GM23248 (cell line): ENCODE measurements at regions not wholly inside any gene's neighbourhood (a gene's known extent, or its start where the extent isn't known, plus 50 kb on each side); places are given as distances from the start of the nearest gene placed in this dataset.
"Not testable (repeated sequence)": the region's sequence is repeated elsewhere in the genome, so short reads cannot be mapped to it uniquely, and the experiment has no call there.

ENCODE experiments used
- DNase-seq: peaks from one replicate; pipeline ENCODE4 v3.0.0-alpha.2; 2015
- H2AFZ ChIP-seq: fragments of 200-600 bp; sonication (generic); 2 replicates; pipeline ENCODE4 v1.6.1; 2016; ENCODE audit warnings: antibody characterized with exemption
- H3F3A ChIP-seq: fragments of 200-600 bp; sonication (generic); 2 replicates; pipeline ENCODE4 v1.6.1; 2016; ENCODE audit warnings: mild to moderate bottlenecking, antibody characterized with exemption, mixed run types; ENCODE audit not compliant: insufficient read depth
- H3K27ac ChIP-seq: fragments of 200-600 bp; sonication (generic); 2 replicates; pipeline ENCODE4 v1.5.1; 2016; ENCODE audit warnings: mild to moderate bottlenecking
- H3K27me3 ChIP-seq: fragments of 200-600 bp; sonication (generic); replicated peaks from 2 replicates; pipeline ENCODE4 v1.6.1; 2016; ENCODE audit warnings: mild to moderate bottlenecking; ENCODE audit not compliant: insufficient read depth
- H3K36me3 ChIP-seq: fragments of 200-600 bp; sonication (generic); 2 replicates; pipeline ENCODE4 v1.6.1; 2016; ENCODE audit warnings: low read depth, mild to moderate bottlenecking
- H3K4me1 ChIP-seq: fragments of 200-600 bp; sonication (generic); 2 replicates; pipeline ENCODE4 v1.6.1; 2016; ENCODE audit warnings: mild to moderate bottlenecking; ENCODE audit not compliant: insufficient read depth
- H3K4me2 ChIP-seq: fragments of 200-600 bp; sonication (generic); one replicate; pipeline ENCODE4 v1.6.1; 2016; ENCODE audit warnings: mild to moderate bottlenecking; ENCODE audit not compliant: unreplicated experiment
- H3K4me3 ChIP-seq: fragments of 200-600 bp; sonication (generic); 2 replicates; pipeline ENCODE4 v1.5.1; 2016; ENCODE audit warnings: mild to moderate bottlenecking
- H3K79me2 ChIP-seq: fragments of 200-600 bp; sonication (generic); 2 replicates; pipeline ENCODE4 v1.6.1; 2016; ENCODE audit warnings: mild to moderate bottlenecking; ENCODE audit not compliant: insufficient read depth
- H3K9ac ChIP-seq: fragments of 200-600 bp; sonication (generic); 2 replicates; pipeline ENCODE4 v1.6.1; 2016; ENCODE audit warnings: mild to moderate bottlenecking
- H3K9me2 ChIP-seq: fragments of 200-600 bp; sonication (generic); 2 replicates; pipeline ENCODE4 v1.6.1; 2016; ENCODE audit warnings: mixed run types, mild to moderate bottlenecking, moderate library complexity; ENCODE audit not compliant: insufficient read depth
- H3K9me3 ChIP-seq: fragments of 200-600 bp; sonication (generic); one replicate; pipeline ENCODE4 v1.6.1; 2017; ENCODE audit warnings: low read depth
- H4K20me1 ChIP-seq: fragments of 200-600 bp; sonication (generic); 2 replicates; pipeline ENCODE4 v1.6.0; 2016; ENCODE audit not compliant: insufficient read depth
- EZH2 ChIP-seq: fragments of 200-600 bp; sonication (generic); IDR thresholded peaks from 2 replicates; pipeline ENCODE4 v1.6.1; 2018; ENCODE audit warnings: antibody characterized with exemption, mild to moderate bottlenecking; ENCODE audit not compliant: insufficient read depth, poor library complexity, severe bottlenecking
- EZH2phosphoT487 ChIP-seq: fragments of 200-600 bp; sonication (generic); IDR thresholded peaks from 2 replicates; pipeline ENCODE4 v1.6.1; 2018; ENCODE audit warnings: antibody characterized with exemption, moderate library complexity, mild to moderate bottlenecking, low read depth; ENCODE audit not compliant: insufficient read depth
- WGBS, 2 experiments: methylation state at CpG; one replicate each; pipeline ENCODE4 v1.1.6; 2015 to 2017; ENCODE audit warnings: low lambda C conversion rate in 2 of 2, low coverage in 1 of 2; ENCODE audit errors: missing lambda C conversion rate in 2 of 2; 5-methylcytosine and 5-hydroxymethylcytosine counted together
- in situ Hi-C: fragments of 300-500 bp; cut with MboI; formaldehyde crosslinking; loops from 2 replicates; pipeline ENCODE4 v1.15.0; 2020

DNA sequence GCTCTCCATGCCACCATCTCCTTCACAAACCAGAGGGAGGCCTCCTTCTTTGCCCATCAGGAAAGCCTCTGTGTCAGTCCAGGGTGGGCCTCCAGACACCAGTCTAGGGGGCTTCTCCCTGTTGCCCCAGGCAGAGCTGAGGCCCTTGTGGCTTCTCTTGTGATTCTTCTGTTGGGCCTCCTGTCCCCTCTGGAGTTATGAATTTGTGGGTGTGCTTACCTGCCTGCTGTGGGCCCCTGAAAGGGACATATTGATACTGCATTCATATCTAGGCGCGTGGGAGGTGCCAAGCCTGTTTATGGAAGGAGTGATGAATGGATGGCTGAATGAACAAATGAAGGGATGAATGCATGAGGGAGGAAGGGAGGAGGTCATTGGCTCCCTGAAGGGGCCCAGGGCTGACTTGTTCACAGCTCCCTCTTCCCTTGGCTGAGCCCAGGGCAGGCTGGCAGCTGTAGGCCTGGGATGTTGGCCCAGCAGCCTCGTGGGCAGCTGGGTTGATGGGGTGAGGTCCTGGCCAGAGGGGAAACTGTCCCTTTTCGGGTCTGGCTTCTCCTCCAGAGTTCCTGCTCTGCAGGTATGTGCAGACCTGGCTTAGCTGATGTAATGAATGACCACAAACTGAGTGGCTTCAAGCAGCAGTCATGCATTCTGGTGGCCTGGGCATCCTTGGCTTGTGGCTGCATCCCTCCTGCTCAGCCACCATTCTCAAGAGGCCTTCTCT, 195.4 kb downstream of the GOLGA6L6 start:
- H3K4me2 ChIP-seq = no peak overlapping the region
- in situ Hi-C loops = no loop called here
- H3K4me3 ChIP-seq = no peak overlapping the region
- no peaks in the 10 kb centered on the region for H4K20me1 ChIP-seq
- no peaks in the 10 kb centered on the region for H3K9me3 ChIP-seq
- no peak overlapping the region for H2AFZ ChIP-seq
- H3K36me3 ChIP-seq = no peaks in the 10 kb centered on the region
- no peak for DNase-seq
- no peaks in the 10 kb centered on the region for H3K4me1 ChIP-seq
- no peaks in the 10 kb centered on the region for H3K79me2 ChIP-seq
- no peak for TF ChIP-seq EZH2
- no peak for TF ChIP-seq EZH2phosphoT487
- no peak overlapping the region for H3K9ac ChIP-seq
- 6 to 7% methylated on average over 4 of the region's 4 CpGs for WGBS, 2 experiments
- H3K9me2 ChIP-seq = no peaks in the 10 kb centered on the region
- H3K27me3 ChIP-seq = no peaks in the 10 kb centered on the region
- no peak overlapping the region for H3K27ac ChIP-seq
- H3F3A ChIP-seq = no peaks in the 10 kb centered on the region

DNA sequence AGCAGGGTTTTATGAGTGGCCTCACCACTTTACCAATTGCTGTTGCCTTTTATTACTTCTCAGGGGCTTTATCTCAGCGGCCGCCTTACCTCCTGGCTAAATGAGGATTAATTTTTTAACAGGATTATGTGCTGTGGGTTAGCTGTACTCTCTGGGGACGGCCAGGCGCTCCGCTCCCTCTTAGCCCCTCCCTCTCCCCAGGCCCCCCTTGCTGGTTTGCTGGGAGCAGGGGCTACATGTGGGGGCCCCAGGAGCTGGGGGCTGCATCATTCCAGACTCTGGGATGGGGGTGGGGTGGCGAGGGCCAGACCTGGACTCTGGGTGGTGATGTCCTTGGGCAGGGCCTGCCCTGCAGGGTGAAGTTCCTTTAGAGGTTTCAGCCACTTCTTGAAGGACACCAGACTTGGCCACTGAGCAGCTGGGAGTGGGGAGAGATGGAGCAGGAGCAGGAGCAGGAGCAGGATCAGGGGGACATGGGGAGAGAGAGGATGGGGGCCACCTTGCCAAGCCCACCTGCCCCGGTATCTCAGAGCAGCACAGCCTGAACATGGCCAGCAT, 196.1 kb downstream of the GOLGA6L6 start:
- H3K4me3 ChIP-seq = no peak overlapping the region
- no peaks in the 10 kb centered on the region for H3K27me3 ChIP-seq
- H3K4me1 ChIP-seq = no peaks in the 10 kb centered on the region
- H3F3A ChIP-seq = no peaks in the 10 kb centered on the region
- H3K36me3 ChIP-seq = no peaks in the 10 kb centered on the region
- no peak for TF ChIP-seq EZH2
- no peak for TF ChIP-seq EZH2phosphoT487
- in situ Hi-C loops = no loop called here
- H4K20me1 ChIP-seq = no peaks in the 10 kb centered on the region
- H2AFZ ChIP-seq = no peak overlapping the region
- H3K79me2 ChIP-seq = no peaks in the 10 kb centered on the region
- H3K27ac ChIP-seq = no peak overlapping the region
- H3K9me3 ChIP-seq = no peaks in the 10 kb centered on the region
- no peak overlapping the region for H3K4me2 ChIP-seq
- no peak for DNase-seq
- 45 to 58% methylated on average over 4 to 7 of the region's 7 CpGs for WGBS, 2 experiments
- no peaks in the 10 kb centered on the region for H3K9me2 ChIP-seq
- H3K9ac ChIP-seq = no peak overlapping the region

GRCh38 chr15:20344601-20345400, 196.8 kb downstream of the GOLGA6L6 start:
- Histone ChIP-seq H2AFZ (no peak overlapping the region), H3K79me2 (no peaks in the 10 kb centered on the region), H3K9ac (no peak overlapping the region), H3K4me2 (no peak overlapping the region), H3K9me3 (no peaks in the 10 kb centered on the region), H3K27ac (no peak overlapping the region), H3F3A (no peaks in the 10 kb centered on the region), H4K20me1 (no peaks in the 10 kb centered on the region), H3K27me3 (no peaks in the 10 kb centered on the region), H3K4me1 (no peaks in the 10 kb centered on the region), H3K9me2 (no peaks in the 10 kb centered on the region), H3K36me3 (no peaks in the 10 kb centered on the region), H3K4me3 (no peak overlapping the region)
- in situ Hi-C loops = no loop called here
- TF ChIP-seq EZH2phosphoT487 (no peak), EZH2 (no peak)
- no peak for DNase-seq
- WGBS, 2 experiments = 32 to 35% methylated on average over 12 of the region's 12 CpGs

GRCh38 chr15:20343395-20344211, 198.0 kb downstream of the GOLGA6L6 start:
- H3K9me2 ChIP-seq, H3K79me2 ChIP-seq, H3K4me1 ChIP-seq, H3K27me3 ChIP-seq, H2AFZ ChIP-seq, H3K9me3 ChIP-seq, DNase-seq, H3F3A ChIP-seq, in situ Hi-C loops, H3K27ac ChIP-seq, H3K36me3 ChIP-seq, H3K4me3 ChIP-seq, H4K20me1 ChIP-seq, H3K9ac ChIP-seq, H3K4me2 ChIP-seq: not testable (repeated sequence)
- WGBS, 2 experiments = 32 to 42% methylated on average over 10 of the region's 10 CpGs

GRCh38 chr15:20342601-20343394, 198.8 kb downstream of the GOLGA6L6 start:
- H2AFZ ChIP-seq, H3K9me3 ChIP-seq, H3K4me1 ChIP-seq, H3K27ac ChIP-seq, H3F3A ChIP-seq, in situ Hi-C loops, H3K9me2 ChIP-seq, DNase-seq, H3K36me3 ChIP-seq, H4K20me1 ChIP-seq, H3K79me2 ChIP-seq, H3K27me3 ChIP-seq, H3K4me3 ChIP-seq, H3K9ac ChIP-seq, H3K4me2 ChIP-seq: not testable (repeated sequence)
- WGBS, 2 experiments = 20 to 30% methylated on average over 3 to 4 of the region's 4 CpGs
